CD4-positive, alpha-beta T cell (primary cell): ENCODE measurements at regions not wholly inside any gene's neighbourhood (a gene's known extent, or its start where the extent isn't known, plus 50 kb on each side); places are given as distances from the start of the nearest gene placed in this dataset.

Experiments used
- ATAC-seq: fragments of 200-7000 bp; cut with Tn5 transposase; one replicate; pipeline ENCODE4 v1.10.0; 2022; ENCODE audit warnings: mild to moderate bottlenecking; ENCODE audit not compliant: poor library complexity
- CTCF ChIA-PET: fragments of 350-600 bp; sonication (Branson Sonifier 250); formaldehyde crosslinking; loops from one replicate; lab custom pipeline; 2021; ENCODE audit warnings: antibody characterized with exemption, inconsistent platforms; lab: Charles Lee
- POLR2A ChIA-PET: fragments of 350-600 bp; sonication (Branson Sonifier 250); formaldehyde crosslinking; loops from one replicate; lab custom pipeline; 2021; ENCODE audit warnings: antibody characterized with exemption, inconsistent platforms; lab: Charles Lee
- DNase-seq, 14 experiments: peaks; one replicate each; pipeline ENCODE4 v3.0.0-alpha.2; 2013 to 2020; ENCODE audit warnings: mixed read lengths in 2 of 14
- H3K27ac ChIP-seq, 2 donors: one replicate each; pipeline versions ENCODE4 v1.5.1 to v1.7.0; 2013; ENCODE audit warnings: low read length in 2 of 2, low read depth in 1 of 2, mild to moderate bottlenecking in 1 of 2
- H3K27me3 ChIP-seq, 2 experiments: 1 replicate in 1 of 2; 2 replicates in 1 of 2; pipeline versions ENCODE4 v1.6.1 to v1.7.0; 2013; ENCODE audit warnings: low read length in 2 of 2, control low read depth in 1 of 2, mild to moderate bottlenecking in 1 of 2, moderate library complexity in 1 of 2; ENCODE audit not compliant: insufficient read depth in 2 of 2, control insufficient read depth in 1 of 2
- H3K36me3 ChIP-seq: one replicate; pipeline ENCODE4 v1.6.1; 2013; ENCODE audit warnings: low read length, control low read depth; ENCODE audit not compliant: insufficient read depth
- H3K4me1 ChIP-seq: one replicate; pipeline ENCODE4 v1.6.1; 2013; ENCODE audit warnings: low read length, control low read depth; ENCODE audit not compliant: insufficient read depth
- H3K4me3 ChIP-seq: one replicate; pipeline ENCODE4 v1.5.1; 2013; ENCODE audit warnings: mild to moderate bottlenecking, low read length, moderate library complexity
- H3K9me3 ChIP-seq, 2 experiments: 1 replicate in 1 of 2; 2 replicates in 1 of 2; pipeline versions ENCODE4 v1.6.1 to v1.7.0; 2013; ENCODE audit warnings: low read length in 2 of 2, mild to moderate bottlenecking in 2 of 2, control low read depth in 1 of 2, moderate library complexity in 1 of 2; ENCODE audit not compliant: control insufficient read depth in 1 of 2, insufficient read depth in 1 of 2
- H3K27ac Mint-ChIP-seq: one replicate; pipeline ENCODE4 v1.8.0; 2020; ENCODE audit warnings: mixed read lengths
- H3K27me3 Mint-ChIP-seq: one replicate; pipeline ENCODE4 v1.8.0; 2021; ENCODE audit warnings: mixed read lengths
- H3K36me3 Mint-ChIP-seq: one replicate; pipeline ENCODE4 v1.8.0; 2021; ENCODE audit warnings: low read depth, mixed read lengths
- H3K4me1 Mint-ChIP-seq: one replicate; pipeline ENCODE4 v1.8.0; 2021; ENCODE audit warnings: low read depth, mixed read lengths
- H3K4me3 Mint-ChIP-seq: one replicate; pipeline ENCODE4 v1.8.0; 2020; ENCODE audit warnings: mild to moderate bottlenecking, mixed read lengths
- H3K9me3 Mint-ChIP-seq: one replicate; pipeline ENCODE4 v1.8.0; 2020; ENCODE audit warnings: mixed read lengths
- CTCF ChIP-seq: fragments of 200-600 bp; IDR thresholded peaks from one replicate; pipeline ENCODE4 v1.8.0; 2022; ENCODE audit warnings: antibody characterized with exemption, mild to moderate bottlenecking
- intact Hi-C, 2 experiments: fragments of 100-400 bp; cut with DNase I in 1 of 2; cut with micrococcal nuclease in 1 of 2; formaldehyde crosslinking; loops; one replicate each; pipeline versions ENCODE4 v1.15.1 to v1.9.0; 2023 to 2025; cut with DNase I, micrococcal nuclease

DNA sequence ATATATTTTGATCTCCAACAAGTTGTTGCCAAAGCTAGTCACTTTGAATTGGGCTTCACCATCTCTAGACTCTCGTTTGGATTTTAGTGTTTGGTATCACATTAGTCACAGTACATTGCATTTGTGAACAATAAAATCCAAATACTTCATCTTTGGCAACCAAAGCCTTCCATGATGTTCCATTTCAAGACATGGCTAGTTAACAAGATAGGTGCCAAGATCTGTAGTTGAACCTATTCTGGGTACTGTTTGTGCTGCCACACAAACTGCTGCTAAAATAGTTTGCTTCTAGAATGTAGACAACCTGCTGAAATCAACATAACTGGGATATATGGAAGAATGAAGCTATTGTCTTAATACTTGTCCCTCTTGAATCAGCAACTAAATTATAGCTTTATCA lies 207.5 kb downstream of the LRRC70 start:
- H3K4me3 ChIP-seq, result no peak overlapping the region
- Mint-ChIP-seq H3K9me3 (no peaks in the 10 kb centered on the region), H3K27ac (no peak overlapping the region), H3K27me3 (peaks cover 13% of the 10 kb centered on the region), H3K4me1 (no peaks in the 10 kb centered on the region), H3K36me3 (no peaks in the 10 kb centered on the region), H3K4me3 (no peak overlapping the region)
- intact Hi-C loops, result no loop called here
- ChIA-PET POLR2A (no interaction called here), CTCF (no interaction called here)
- ATAC-seq, result no peak
- no peak overlapping the region for H3K27ac ChIP-seq
- no peak for DNase-seq
- H3K27me3 ChIP-seq, result no peaks in the 10 kb centered on the region
- no peaks in the 10 kb centered on the region for H3K36me3 ChIP-seq
- no peaks in the 10 kb centered on the region for H3K4me1 ChIP-seq
- H3K9me3 ChIP-seq, result no peaks in the 10 kb centered on the region
- no peak for TF ChIP-seq CTCF

DNA sequence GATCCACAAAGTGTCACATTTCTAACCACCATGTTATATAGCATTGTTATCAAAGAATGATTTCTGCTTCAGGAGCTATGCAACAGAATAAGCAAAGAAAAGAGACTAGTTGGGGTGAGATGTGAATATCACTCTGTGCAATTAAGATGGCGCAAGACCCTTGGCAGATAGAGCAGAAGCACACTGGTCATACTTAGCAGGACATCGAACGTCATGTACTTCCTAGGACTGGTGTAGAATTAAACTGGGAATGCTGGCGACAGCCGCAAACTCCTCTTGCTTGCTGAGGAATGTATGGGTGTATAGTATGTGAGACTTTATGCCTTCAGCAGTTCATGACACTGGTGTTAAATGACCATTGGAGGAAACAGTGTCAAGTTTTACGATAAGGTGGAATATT lies 207.0 kb downstream of the LRRC70 start:
- Histone ChIP-seq H3K27me3 (no peaks in the 10 kb centered on the region), H3K4me1 (no peaks in the 10 kb centered on the region), H3K9me3 (no peaks in the 10 kb centered on the region), H3K27ac (no peak overlapping the region), H3K36me3 (no peaks in the 10 kb centered on the region), H3K4me3 (no peak overlapping the region)
- no peak overlapping the region for H3K27ac Mint-ChIP-seq
- intact Hi-C loops, result no loop called here
- TF ChIP-seq CTCF, result no peak
- H3K36me3 Mint-ChIP-seq, result no peaks in the 10 kb centered on the region
- no peaks in the 10 kb centered on the region for H3K9me3 Mint-ChIP-seq
- H3K27me3 Mint-ChIP-seq, result peaks cover 18% of the 10 kb centered on the region
- no peak for DNase-seq
- no peak overlapping the region for H3K4me3 Mint-ChIP-seq
- no peak for ATAC-seq
- H3K4me1 Mint-ChIP-seq, result no peaks in the 10 kb centered on the region
- CTCF ChIA-PET, result no interaction called here
- POLR2A ChIA-PET, result no interaction called here

DNA sequence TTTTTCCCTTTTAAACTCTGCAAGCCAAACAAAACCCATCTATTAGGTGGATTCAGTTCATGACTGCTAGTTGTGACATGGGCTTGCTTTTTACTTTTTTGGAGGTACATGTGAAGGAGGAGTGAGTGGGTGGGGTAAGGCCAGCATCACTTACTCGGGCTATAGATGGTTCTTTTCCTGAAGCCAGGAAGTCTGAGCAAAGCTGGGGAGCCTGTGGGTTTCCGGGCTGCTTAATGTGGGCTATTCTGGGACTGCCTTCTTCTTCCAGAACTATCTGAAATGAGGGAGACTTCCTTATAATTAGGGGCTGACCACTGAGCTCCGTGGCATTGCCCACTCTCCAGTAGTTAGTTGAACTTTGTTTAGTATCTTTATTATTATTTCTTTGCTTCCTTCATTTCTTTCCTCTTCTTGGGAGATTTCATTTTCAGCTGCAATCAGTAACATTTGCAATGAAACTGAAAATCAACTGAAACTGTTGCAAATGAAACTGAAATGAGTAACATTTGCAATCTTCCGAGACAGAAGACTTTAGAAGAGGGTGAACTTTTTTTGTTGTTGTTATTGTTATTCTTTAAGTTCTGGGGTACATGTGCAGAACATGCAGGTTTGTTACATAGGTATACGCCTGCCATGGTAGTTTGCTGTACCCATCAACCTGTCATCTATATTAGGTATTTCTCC lies 204.9 kb downstream of the LRRC70 start:
- ATAC-seq, result no peak
- ChIA-PET POLR2A (no interaction called here), CTCF (no interaction called here)
- Mint-ChIP-seq H3K36me3 (no peaks in the 10 kb centered on the region), H3K27me3 (peaks cover 13% of the 10 kb centered on the region), H3K4me1 (no peaks in the 10 kb centered on the region), H3K4me3 (no peak overlapping the region), H3K27ac (no peak overlapping the region), H3K9me3 (no peaks in the 10 kb centered on the region)
- Histone ChIP-seq H3K4me1 (no peaks in the 10 kb centered on the region), H3K27me3 (no peaks in the 10 kb centered on the region), H3K4me3 (no peak overlapping the region), H3K9me3 (no peaks in the 10 kb centered on the region), H3K36me3 (no peaks in the 10 kb centered on the region), H3K27ac (no peak overlapping the region)
- intact Hi-C loops, result no loop called here
- DNase-seq, result no peak
- no peak for TF ChIP-seq CTCF
